CD4-positive, alpha-beta T cell treated with Interleukin-10 for 1 hour (primary cell): ENCODE measurements at regions not wholly inside any gene's neighbourhood (a gene's known extent, or its start where the extent isn't known, plus 50 kb on each side); places are given as distances from the start of the nearest gene placed in this dataset.
"Not testable (repeated sequence)": the region's sequence is repeated elsewhere in the genome, so short reads cannot be mapped to it uniquely, and the experiment has no call there.

Source experiments
- DNase-seq: peaks from one replicate; pipeline ENCODE4 v3.0.0-alpha.2; 2020

DNA sequence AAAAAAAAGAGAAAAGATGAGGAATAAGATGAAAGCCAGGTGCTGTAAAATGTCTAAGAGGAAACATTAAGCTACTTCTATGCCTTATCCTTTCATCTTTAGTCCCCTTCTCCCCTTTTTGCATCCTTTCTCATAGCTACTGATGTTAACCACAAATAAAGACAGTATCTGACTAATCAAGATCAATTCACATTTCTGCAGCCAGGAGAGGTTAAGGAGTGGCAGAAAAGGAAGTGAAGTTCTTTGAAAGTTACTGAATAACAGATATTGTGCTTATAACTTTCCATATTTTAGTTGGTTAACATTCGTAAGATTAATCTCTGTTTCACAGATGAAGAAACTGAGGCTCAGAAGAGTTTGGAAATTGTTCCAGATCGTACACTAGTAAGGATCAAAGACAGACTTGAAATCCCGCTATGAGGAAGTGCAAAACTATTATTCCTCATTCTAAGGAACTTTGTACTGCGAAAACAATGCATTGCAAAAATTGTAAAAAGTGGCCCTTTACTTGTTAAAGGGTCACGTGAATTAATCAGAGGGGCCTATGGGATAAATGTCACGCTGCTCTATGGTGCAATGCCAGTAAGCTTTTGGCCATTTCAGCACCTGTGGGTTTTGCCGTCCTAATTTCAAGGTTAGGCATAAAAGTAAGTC, 117.7 kb upstream of the GRM7 start:
- no peak for DNase-seq

GRCh38 chr3:6746443-6746842, 114.5 kb upstream of the GRM7 start:
- no peak for DNase-seq

GRCh38 chr3:6747017-6747416, 113.9 kb upstream of the GRM7 start:
- DNase-seq = no peak

- DNase-seq = no peak
Observed at GRCh38 chr3:6750782-6751181, 110.1 kb upstream of the GRM7 start.

- DNase-seq = no peak
Observed at GRCh38 chr3:6753536-6753935, 107.4 kb upstream of the GRM7 start.

DNA sequence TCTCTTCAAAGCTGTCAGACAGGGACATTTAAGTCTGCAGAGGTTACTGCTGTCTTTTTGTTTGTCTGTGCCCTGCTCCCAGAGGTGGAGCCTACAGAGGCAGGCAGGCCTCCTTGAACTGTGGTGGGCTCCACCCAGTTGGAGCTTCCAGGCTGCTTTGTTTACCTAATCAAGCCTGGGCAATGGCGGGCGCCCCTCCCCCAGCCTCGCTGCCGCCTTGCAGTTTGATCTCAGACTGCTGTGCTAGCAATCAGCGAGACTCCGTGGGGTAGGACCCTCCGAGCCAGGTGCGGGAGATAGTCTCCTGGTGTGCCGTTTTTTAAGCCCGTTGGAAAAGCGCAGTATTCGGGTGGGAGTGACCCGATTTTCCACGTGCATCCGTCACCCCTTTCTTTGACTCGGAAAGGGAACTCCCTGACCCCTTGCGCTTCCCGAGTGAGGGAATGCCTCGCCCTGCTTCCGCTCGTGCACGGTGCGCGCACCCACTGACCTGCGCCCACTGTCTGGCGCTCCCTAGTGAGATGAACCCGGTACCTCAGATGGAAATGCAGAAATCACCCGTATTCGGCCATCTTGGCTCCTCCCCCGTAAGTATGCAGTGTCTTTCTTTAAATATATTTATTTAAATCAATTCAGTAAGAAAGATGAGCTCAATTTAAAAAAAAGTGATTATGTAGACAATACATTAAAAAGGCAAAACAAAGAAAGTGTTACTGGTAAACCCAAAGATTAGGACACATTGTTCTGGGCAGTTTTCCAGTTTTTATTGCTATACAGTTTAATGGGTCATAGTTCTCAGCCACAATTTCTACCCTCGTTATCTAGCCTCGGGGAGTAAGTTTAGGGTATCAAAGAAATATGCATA, 91.2 kb upstream of the GRM7 start:
- DNase-seq = not testable (repeated sequence)

DNA sequence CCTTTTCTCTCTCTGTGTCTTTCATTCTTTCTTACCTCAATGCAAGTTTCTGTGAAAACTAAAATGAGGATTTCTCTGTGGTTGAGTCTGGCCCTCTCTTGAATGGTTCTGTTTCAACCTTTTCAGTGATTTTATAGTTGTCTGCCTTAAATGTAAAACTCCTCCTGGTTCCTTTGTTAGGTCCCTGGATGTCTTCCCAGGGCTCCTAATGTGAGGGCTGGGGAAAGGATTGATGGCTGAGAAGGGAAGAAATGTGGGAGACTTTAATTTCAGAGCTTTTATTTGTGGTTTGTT, 90.6 kb upstream of the GRM7 start:
- no peak for DNase-seq

GRCh38 chr3:6771171-6771570, 89.7 kb upstream of the GRM7 start:
- no peak for DNase-seq

- DNase-seq = no peak
Observed at GRCh38 chr3:6779140-6779539, 81.8 kb upstream of the GRM7 start.

DNA sequence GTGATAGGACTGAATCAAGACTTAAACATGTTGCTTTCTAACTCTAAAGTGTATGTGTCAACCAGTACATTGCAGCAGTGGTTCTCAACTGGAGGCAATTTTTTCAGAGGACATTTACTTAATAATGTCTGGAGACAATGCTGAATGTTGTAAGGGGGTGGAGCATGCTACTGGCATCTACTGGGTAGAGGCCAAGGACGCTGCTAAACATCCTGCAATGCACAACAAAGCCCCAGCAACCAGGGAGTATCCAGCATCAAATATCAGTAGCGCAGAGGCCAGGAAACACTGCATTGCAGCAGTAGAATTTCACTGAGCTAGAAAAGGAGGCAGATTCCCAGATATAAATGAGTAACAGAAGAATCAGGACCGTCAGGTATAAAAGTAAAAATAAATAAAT, 79.8 kb upstream of the GRM7 start:
- DNase-seq = no peak

GRCh38 chr3:6785726-6786125, 75.2 kb upstream of the GRM7 start:
- no peak for DNase-seq

DNA sequence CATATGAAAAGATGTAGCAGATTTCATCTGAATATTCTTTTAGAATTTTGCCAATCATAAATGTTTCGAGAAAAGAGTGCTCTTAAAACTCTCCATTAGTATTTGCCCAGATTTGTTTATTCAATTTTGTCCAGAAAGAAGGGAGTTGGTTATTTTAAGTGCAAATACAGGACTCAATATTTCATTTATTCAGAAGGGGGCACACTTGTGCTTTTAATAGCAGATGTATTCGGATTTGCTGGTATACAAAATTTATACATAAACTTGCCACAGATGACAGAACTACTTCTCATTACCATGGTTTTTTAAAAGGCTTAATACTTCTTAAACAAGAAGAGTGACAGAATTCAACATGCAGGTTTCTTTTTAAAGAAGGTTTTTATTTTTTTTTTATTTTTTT, 69.8 kb upstream of the GRM7 start:
- DNase-seq = no peak

GRCh38 chr3:6799264-6799915, 61.5 kb upstream of the GRM7 start:
- DNase-seq = peak; percentile 2

DNA sequence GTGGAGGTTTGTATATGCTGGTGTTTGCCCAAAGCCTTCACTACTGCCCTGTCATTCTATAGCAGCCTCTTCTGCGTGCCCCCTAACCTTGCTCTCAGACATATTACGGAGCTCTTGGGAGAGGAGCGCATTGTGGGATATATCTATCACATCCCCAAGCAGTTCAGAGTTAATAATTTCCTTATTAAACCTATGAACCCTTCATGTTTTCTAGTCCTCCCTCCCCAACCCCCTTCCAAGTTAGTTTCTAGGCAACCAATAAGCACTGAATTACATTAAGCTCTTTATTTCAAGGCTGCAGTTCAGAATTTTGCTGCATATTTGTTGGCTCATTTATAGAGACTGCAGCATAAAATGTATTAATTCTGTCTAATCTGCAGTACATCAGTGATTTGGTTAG, 57.3 kb upstream of the GRM7 start:
- no peak for DNase-seq

DNA sequence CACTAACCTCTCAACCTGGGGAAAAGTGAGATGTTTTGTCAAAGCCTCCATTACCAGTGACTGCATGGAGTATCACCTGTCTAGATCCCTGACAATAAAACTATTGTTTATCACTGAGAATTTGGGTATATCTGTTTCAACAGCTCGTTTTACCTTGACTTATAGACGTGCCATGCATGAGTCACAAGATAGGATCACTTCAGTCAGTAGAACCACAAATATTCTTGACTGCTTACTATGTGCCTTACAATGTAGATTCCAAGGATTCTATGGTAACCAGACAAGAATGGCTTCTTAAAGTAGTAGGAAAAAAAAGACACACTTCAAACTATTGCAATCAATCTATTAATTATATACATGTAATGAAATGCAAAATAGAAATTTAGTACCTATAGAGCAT, 55.7 kb upstream of the GRM7 start:
- no peak for DNase-seq

DNA sequence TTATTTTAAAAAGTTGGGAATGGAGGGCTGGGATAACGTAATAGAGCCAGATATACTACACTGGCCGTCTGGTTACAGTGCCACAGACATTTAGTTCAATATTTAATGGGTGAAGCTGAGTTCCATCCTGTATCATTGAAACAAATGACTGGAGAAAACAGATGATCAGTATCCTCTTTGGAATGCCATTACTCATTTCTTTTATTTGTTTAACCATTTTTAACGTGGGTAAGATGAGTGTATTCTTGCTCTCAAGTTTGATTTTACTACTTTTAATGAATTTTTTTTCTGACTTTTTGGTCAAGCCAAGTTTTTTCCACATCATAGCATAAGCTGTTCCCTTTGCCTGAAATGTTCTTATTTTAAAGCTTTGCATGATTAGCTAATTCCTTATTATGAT, 53.9 kb upstream of the GRM7 start:
- no peak for DNase-seq

- DNase-seq = no peak
Observed at GRCh38 chr3:6807967-6808588, 52.8 kb upstream of the GRM7 start.

DNA sequence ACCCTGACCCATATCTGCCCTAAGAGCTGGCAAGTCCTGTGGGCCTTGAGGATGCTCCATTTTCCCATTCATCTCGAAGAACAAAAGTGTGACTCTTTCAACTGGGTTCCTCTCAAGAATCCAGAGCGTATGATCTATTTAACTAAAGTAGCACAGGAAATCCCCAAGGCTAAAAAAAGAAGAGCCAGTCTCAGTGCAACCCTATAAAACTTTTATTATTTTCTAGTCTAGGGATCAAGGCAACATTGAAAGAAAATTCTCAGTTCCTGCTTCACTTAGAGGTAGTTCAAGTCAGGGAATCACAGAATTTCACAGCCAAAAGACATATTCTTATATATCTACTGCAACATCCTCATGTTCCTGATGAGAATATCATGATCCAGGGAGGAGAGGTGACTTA, 51.6 kb upstream of the GRM7 start:
- DNase-seq = no peak
